ENCODE measurements at regions not wholly inside any gene's neighbourhood (a gene's known extent, or its start where the extent isn't known, plus 50 kb on each side); places are given as distances from the start of the nearest gene placed in this dataset.

GRCh38 chr7:17580141-17580540 is 281.7 kb downstream of the AHR start:
- TF ChIP-seq EZH2 (IDR thresholded peaks at IDR 0.05; ENCODE audit: borderline replicate concordance, insufficient read depth, low read length, poor library complexity, severe bottlenecking), result no peak
- TF ChIP-seq, protein P1, sequence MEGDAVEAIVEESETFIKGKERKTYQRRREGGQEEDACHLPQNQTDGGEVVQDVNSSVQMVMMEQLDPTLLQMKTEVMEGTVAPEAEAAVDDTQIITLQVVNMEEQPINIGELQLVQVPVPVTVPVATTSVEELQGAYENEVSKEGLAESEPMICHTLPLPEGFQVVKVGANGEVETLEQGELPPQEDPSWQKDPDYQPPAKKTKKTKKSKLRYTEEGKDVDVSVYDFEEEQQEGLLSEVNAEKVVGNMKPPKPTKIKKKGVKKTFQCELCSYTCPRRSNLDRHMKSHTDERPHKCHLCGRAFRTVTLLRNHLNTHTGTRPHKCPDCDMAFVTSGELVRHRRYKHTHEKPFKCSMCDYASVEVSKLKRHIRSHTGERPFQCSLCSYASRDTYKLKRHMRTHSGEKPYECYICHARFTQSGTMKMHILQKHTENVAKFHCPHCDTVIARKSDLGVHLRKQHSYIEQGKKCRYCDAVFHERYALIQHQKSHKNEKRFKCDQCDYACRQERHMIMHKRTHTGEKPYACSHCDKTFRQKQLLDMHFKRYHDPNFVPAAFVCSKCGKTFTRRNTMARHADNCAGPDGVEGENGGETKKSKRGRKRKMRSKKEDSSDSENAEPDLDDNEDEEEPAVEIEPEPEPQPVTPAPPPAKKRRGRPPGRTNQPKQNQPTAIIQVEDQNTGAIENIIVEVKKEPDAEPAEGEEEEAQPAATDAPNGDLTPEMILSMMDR (IDR thresholded peaks at IDR 0.05; ENCODE audit: poor library complexity, severe bottlenecking), result no peak
- no peak for TF ChIP-seq TAF1 (IDR thresholded peaks at IDR 0.05; ENCODE audit: low read depth)
- TF ChIP-seq SMC3 (conservative IDR thresholded peaks at IDR 0.05; ENCODE audit: poor library complexity), result no peak
